ENCODE measurements at regions not wholly inside any gene's neighbourhood (a gene's known extent, or its start where the extent isn't known, plus 50 kb on each side); places are given as distances from the start of the nearest gene placed in this dataset.

DNA sequence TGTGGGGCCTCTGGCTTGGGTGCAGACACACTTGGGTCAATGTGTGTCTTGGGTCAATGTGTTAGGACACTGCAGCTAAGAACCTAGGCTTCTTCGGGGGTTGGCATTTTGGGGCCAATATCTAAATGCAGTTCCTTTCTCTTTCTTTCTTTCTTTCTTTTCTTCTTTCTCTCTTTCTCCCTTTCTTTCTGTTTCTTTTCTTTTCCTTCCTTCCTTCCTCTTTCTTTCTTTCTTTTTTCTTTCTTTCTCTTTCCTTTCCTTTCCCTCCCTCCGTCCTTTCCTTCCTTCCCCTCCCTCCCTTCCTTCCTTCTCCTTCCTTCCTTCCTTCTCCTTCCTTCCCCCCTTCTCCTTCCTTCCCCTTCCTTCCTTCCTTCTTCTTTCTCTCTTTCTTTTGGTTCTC is 57.7 kb upstream of the OSR1 start:
- Histone ChIP-seq H3K27ac (ENCODE audit: insufficient read length, low read depth, low read length) (no peak overlapping the region), H2BK12ac (ENCODE audit: insufficient read length, low read depth, low read length) (no peak overlapping the region), H2AFZ (ENCODE audit: low read length) (no peak overlapping the region), H3K79me2 (ENCODE audit: insufficient read depth, low read length) (no peaks in the 10 kb centered on the region), H2BK120ac (ENCODE audit: low read depth, low read length, poor library complexity, severe bottlenecking) (no peak overlapping the region), H2BK15ac (ENCODE audit: low read depth, low read length) (no peak overlapping the region), H2AK5ac (ENCODE audit: insufficient read length, low read length) (no peak overlapping the region), H2BK5ac (ENCODE audit: insufficient read length, low read length) (no peak overlapping the region), H3K27me3 (ENCODE audit: insufficient read depth, low read length) (no peaks in the 10 kb centered on the region), H4K91ac (ENCODE audit: insufficient read length, low read depth, low read length) (no peak overlapping the region), H4K8ac (replicated peaks; ENCODE audit: insufficient read length, low read depth, low read length) (no peak overlapping the region), H3K4ac (ENCODE audit: low read depth, low read length) (no peak overlapping the region), H3K9ac (ENCODE audit: extremely low read depth, insufficient read length, low read length) (no peak overlapping the region), H3K56ac (ENCODE audit: insufficient read length, low read depth, low read length) (no peak overlapping the region), H3K79me1 (ENCODE audit: insufficient read depth, low read depth, low read length, poor library complexity, severe bottlenecking) (no peaks in the 10 kb centered on the region), H4K5ac (ENCODE audit: insufficient read length, low read depth, low read length) (no peak overlapping the region), H3K4me1 (ENCODE audit: insufficient read depth, low read length) (peaks cover 4% of the 10 kb centered on the region; the same call in 1 of the 2 replicates), H3K14ac (ENCODE audit: insufficient read depth, low read length) (no peak overlapping the region), H3K9me3 (ENCODE audit: control insufficient read depth, low read depth, low read length) (no peaks in the 10 kb centered on the region), H3K23me2 (ENCODE audit: insufficient read length, low read depth, low read length, poor library complexity, severe bottlenecking) (no peaks in the 10 kb centered on the region), H4K20me1 (ENCODE audit: control insufficient read depth, insufficient read depth, insufficient read length) (no peaks in the 10 kb centered on the region), H3K18ac (ENCODE audit: insufficient read length, low read depth, low read length) (no peak overlapping the region), H2BK20ac (ENCODE audit: low read depth, low read length, poor library complexity, severe bottlenecking) (no peak overlapping the region), H3K4me2 (ENCODE audit: insufficient read depth, insufficient read length, low read length) (no peak overlapping the region), H3K23ac (ENCODE audit: insufficient read length, low read depth, low read length) (no peak overlapping the region), H3T11ph (ENCODE audit: low read length) (no peak overlapping the region)
- Mint-ChIP-seq H3K27ac (no peak overlapping the region), H3K27me3 (ENCODE audit: low read depth) (no peaks in the 10 kb centered on the region), H3K4me1 (peaks cover 9 to 17% of the 10 kb centered on the region in 2 experiments), H3K9me3 (no peaks in the 10 kb centered on the region; a peak in 1 of 5 replicates), H3K4me3 (no peak overlapping the region), H3K36me3 (ENCODE audit: insufficient read depth in 1 of 3, low read depth in 3 of 3) (no peaks in the 10 kb centered on the region; a peak in 1 of 7 replicates)
- no peak for DNase-seq
- no CpG with 5 or more reads among the region's 2 CpGs for WGBS (ENCODE audit: extremely low coverage, insufficient read length, low lambda C conversion rate)
- TF ChIP-seq CTCF (conservative IDR thresholded peaks at IDR 0.05) = no peak

Measured in H9 (cell line).